Right lung (tissue), 2 donors: ENCODE measurements at regions not wholly inside any gene's neighbourhood (a gene's known extent, or its start where the extent isn't known, plus 50 kb on each side); places are given as distances from the start of the nearest gene placed in this dataset.

ENCODE experiments used
- DNase-seq, 2 donors: peaks; one replicate each; pipeline ENCODE4 v3.0.0-alpha.2; 2013

DNA sequence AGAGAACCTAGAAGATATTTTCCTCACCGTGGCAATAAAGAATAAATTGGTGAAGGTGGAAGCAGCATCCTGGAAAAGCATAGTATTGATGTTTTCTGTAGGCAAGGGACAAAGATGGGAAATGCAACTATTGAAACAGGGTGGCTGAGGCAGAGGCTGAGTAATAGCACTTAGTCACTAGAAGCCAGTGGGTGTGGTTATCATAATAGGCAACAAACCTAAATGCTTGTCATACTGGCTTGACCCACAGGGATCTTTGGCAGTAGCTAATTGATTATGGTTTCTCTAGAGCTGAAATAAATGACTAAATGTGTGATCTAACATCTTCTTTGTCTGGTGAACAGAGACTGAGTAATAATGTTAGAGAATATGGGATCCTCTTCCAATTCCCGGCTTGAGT lies 353.6 kb upstream of the RPS6KA3 start:
- no peak for DNase-seq

DNA sequence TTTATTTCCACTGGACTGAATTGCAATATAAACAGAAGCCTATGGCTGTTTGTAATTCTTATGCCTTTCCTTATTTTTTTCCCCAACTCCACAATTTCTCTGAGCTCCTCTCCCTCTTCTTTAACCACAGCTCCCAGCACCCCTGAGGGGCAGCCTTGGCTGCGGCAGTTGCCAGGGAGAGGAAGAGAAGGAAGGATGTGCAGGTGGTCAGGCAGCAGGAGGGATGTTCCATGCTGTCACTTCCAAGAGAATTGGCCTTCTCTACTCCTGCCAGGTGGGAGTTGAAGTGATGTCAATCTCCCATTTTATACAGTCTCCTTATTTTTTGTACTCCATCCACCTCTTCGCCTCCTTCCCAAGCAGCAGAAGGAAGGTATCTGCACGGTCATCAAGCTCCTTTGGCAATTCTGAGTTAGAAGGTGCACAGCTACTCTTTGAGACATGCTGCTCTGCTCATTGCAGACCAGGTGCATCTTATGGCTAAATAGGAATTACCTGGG lies 343.3 kb upstream of the RPS6KA3 start:
- no peak for DNase-seq

DNA sequence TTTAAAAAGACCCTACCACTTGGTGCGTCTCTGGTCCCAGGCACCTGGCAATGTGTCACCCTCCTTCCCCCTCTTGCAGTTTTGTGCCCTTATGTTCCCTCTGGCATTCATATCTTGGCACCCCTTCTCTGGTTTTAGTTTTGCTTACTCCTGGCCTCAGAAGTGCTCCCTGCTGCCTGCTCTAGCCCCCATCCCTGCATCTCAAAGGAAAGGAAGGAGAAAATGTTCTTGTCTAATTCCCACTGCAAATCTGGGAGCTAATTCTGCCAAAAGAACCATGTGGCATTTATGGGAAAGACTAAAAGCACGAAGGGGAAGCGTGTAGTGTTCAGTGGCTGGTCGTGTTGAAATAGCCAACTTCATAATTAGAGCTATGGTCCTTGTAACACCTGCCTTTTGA lies 340.1 kb upstream of the RPS6KA3 start:
- DNase-seq, result no peak

DNA sequence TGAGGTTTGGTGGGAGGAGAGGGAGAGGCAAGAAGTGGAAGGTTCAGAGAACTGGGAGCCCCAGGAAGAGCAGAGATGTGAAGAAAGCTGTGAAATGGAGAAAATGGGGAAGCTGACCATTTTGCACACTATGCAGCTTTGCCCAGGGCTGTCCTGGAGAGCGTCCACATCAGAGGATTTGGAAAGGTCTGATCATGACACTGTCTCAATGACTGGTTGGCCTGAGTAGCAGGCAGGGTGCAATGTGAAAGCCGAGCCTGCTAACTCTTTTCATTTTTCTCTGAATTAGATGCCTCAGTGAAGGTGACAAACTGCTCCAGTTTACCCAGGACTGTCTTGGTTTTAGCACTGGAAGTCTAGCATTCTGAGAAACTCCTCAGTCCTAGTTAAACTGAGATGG lies 330.1 kb upstream of the RPS6KA3 start:
- DNase-seq, result no peak

DNA sequence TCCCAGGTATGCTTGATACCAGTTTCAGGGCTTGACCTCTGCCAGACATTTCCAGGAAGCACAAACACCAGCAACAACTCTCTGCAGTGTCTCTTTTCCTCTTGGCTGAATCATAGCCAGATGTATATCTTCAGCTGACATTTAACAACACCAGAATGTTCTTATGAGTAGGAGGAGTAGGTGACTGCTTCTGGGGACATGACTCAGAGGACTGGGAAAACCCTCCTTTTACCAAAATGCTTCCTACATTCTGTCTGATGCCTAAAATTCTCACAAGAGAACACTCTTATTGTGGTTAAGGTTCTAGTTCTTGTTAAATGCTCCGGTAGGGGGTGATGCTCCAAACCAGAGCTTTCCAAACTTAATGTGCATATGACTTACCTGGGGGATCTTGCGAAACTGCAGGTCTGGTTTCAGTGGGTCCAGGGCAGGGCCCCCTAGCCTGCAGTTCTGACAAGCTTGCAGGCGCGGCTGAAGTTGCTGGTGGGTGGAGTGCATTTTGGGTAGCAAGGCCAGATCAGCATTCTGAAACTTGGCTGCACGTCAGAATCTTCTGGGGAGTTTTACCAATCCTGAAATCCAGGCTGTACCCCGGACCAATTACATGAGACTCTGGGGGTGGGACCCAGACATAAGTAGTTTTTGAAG lies 329.3 kb upstream of the RPS6KA3 start:
- DNase-seq, result no peak

DNA sequence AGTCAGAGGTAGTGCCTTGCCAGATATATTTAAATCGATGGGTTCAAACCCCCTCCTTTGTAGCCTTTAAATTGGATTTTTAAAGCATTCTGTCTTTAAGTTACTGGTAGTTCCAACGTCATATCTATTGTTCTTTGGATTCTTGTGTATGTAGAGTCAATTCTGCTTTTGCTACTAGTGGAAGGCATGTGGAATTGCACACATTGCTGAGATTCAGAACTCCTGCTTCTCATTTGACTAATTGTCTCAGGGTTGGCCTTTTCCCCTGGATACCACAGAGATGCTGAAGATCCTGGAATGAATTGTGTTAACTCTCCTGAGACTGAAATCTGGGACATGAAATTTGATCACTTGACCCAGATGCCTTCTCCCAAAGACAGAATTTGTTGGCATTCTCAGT lies 328.3 kb upstream of the RPS6KA3 start:
- DNase-seq, result no peak

DNA sequence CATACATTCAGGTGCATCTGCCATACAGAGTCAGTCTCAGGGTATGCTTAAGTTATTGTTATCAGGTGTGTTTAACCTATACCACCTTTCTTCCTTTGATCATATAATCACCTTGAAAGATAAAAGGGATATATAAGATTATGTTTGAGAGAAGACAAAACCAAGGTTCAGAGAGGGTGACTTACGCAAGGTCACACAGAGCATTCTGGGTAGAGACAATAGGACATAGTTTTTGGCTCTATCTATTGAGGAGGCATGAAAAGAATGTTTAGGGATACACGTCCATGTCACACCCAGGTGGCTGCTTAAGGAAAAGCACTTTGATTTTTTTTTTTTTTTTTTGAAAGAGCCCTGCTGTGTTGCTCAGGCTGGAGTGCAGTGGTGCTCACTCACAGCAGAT lies 327.1 kb upstream of the RPS6KA3 start:
- DNase-seq, result no peak

DNA sequence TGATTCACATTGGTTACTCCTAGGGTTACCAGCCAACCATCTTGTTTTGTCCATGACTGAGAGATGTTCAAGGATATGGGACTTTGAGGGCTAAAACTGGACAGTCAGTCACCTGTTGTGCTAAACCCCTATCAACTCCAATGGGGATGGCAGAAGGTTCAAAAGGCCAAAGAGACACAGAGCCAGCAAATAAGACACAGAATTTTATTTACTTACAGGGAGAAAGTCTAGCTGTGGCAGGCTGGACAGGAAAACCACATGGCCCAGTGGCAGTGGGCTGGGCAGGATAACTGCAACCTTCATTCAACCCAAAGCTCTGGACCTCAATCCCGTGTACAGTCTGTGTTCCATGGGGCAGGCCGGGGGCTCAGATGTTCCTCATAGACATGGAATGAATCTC lies 326.7 kb upstream of the RPS6KA3 start:
- no peak for DNase-seq

DNA sequence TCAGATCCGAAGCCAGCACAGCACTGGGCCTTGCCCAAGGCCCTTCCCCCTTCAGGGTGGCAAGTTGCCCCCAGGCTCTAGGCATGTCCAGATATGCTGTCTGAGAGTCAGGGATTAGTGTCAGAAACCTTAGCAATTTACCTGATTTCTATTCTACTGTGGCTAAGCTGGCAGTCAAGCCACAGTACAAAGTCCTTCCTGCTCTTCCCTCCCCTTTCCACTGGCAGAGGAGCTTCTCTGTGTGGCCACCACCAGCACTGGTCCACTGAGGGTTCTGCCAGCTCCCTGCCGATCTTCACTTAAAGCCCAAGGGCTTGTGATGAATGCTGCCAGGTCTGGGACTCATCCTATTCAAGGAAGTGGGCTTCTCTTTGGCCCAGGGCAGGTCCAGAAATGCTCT lies 324.5 kb upstream of the RPS6KA3 start:
- no peak for DNase-seq

DNA sequence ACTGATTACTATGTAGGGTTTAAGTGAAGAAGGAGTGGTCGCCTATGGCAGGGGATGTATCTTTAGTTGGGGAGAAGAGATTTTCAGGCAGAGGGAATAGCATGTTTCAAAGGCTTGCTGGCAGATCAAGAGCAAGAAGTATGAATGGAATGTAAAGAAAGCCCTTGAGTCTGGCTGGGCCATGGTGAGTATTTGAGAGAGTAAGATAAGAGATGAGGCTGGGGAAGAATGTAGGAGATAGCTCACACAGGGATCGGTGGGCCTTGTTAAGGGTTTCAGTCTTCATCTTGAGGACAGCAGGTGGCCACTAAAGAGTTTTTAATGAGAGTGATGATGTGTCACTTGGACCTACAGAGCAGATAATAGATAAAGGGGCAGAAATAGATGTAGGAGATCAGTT lies 319.1 kb upstream of the RPS6KA3 start:
- no peak for DNase-seq

DNA sequence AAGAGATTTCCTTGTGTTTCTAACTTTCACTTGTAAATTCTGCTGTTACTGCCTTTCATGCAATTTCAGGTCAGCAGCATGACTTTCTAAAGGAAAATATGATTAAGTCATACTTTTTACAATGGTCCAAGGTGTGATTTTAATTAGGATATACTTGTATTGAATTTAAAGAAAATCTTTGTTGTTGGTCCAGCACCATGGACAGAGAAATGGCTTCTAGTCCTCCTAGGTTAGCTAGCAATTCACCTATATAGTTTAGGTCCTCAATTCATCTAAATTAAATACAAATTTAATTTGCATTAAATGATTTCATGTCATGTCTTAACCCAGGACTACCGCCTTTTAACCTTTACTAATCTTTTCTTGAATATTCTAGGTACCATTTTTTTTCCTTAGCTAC lies 304.9 kb upstream of the RPS6KA3 start:
- DNase-seq, result no peak

DNA sequence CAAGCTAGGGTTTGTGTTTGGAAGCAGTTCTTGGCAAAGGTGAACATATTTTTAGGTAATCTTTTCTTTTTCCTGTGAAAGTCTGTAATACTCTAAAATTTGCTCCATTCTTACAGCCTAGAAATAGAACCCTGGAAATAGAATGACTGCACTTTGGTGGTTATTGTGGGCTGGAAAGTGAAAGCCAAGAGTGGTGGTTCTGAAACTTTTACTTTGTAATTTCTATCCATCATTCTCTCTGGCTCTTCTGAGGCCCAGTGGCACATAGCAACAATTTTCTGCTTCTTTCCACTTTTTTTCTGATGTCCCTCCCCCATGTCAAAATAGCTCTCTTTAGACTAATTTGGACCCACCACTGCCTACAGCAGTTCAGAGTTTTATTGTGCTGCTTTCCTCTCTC lies 300.4 kb upstream of the RPS6KA3 start:
- DNase-seq, result no peak

DNA sequence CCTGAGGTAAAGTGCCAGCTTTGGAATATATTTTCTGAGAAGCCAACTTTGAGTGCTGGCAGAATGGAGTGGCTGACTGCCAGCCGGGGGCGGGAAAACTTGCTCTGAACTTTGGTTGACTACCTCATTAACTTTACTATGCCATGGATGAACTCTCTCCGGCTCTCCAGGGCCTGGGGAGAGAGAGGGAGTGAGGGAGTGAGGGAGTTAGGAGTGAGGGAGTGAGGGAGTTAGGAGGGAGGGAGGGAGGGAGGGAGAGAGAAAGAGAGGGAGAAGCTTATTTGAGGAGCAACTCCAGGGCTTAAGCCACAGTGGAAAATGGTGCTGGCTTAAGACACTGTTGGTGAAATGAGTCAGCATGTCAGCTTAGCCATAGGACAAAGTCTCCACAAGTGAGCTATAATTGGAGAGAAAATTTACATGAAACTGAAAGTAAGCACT lies 280.9 kb upstream of the RPS6KA3 start:
- DNase-seq, result no peak

DNA sequence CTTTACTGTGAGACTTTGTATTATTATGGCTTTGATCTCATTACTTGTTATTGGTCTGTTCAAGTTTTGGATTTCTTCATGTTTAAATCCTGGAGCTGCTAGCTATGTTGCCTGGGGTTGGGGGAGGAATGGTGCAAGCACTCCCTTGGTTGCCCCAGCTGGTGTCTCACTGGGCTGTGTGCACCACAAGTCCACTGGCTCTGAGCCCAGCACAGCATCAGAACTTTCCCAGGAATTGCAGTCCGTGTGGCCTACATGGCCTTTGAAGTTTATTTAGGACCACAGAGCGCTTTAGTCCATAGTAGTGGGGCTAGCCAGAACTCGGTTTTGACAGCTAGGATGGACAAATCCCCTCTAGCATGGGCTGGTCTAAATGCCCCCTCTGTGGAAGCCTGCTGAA lies 278.8 kb upstream of the RPS6KA3 start:
- DNase-seq, result no peak

DNA sequence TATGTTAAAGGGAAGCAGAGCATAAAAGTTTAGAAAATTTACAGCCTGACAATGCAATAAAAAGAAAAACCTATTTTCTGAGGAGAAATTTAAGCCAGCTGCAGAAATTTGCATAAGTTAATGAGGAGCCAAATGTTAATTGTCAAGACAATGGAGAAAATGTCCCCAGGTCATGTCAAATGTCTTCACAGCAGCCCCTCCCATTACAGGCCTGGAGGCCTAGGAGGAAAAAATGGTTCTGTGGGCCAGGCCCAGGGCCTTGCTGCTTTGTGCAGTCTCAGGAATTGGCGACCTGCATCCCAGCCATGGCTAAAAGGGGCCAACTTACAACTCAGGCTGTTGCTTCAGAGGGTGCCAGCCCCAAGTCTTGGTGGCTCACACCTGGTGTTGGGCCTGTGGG lies 275.4 kb upstream of the RPS6KA3 start:
- DNase-seq, result no peak

DNA sequence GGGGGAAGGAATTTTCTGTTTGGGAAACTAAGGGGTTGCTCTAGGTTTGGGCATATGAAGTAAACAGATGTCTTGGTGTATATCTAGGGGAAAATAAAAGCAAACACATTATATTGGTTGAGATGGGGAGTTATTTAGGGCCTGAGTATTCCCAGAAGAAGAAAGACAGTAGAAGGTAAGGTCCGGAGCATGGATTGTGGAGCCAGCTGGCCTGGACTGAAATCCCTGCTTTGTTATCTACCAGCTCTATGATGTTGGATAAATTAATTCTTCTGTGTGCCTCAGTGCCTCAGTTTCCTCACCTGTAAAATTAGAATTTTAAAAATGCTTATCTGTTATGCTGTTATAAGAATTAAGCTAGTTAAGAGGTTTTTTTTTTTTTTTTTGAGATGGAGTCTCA lies 272.3 kb upstream of the RPS6KA3 start:
- no peak for DNase-seq

DNA sequence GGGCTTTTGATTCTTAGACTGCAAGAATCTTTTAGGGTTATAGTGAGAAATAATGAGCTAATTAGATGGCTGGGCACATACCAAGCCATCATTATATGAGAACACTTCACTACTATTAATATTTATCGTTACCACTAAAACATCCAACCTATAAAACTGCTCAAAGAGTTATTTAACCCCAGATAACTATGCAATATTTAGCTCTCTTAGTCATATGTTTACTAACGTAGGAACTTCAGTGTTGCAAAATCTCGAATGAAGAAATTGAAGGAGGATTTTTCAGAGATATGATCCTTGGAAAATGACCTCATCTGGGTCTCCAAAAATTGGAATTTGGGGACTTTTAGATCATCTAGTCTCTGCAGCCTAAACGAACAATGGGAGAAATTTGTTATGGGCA lies 265.0 kb upstream of the RPS6KA3 start:
- no peak for DNase-seq

DNA sequence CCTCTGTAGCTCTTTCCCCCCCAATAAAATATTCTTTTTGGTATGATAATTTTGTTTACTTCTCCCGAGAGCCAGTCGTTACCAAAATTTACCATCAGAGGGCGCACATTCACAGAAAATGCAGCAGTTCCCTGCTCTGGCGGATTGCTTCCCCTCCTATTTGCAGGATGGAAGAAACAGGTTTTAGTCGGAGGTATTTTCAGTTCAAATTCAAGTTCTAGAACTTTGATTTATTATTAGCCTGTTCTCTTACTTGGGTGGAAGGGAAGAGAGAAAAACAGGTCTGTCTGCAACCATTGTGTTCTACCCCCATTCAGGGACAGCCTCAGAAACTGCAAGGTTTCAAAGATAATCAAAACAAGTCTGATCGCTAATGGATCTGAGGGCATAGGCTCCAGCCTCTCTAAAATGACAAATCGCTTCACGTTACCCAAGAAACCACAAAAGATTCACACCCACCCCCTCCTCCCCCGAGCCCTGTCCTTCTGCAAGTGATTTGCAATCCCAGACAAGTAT lies 263.8 kb upstream of the RPS6KA3 start:
- DNase-seq, result peak; percentile 36 to 44

DNA sequence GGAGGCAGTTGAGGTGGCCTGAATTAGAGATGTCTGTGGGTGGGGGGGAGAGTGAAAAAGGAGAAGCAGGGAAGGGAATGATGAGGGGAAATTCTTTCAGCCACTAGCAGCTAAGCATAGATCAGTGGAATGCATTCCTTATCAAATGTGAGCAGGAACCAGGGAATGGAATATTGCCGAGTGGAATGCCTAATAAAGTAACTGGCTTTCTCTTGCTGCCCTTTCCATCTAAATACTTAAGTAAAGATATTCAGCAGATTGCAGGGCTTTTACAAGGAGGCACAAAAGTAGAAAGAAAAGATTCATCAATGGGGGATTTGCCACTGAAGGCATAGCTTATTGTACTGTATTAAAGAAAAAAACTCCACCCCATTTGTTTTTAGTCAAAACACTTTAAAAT lies 263.0 kb upstream of the RPS6KA3 start:
- no peak for DNase-seq

DNA sequence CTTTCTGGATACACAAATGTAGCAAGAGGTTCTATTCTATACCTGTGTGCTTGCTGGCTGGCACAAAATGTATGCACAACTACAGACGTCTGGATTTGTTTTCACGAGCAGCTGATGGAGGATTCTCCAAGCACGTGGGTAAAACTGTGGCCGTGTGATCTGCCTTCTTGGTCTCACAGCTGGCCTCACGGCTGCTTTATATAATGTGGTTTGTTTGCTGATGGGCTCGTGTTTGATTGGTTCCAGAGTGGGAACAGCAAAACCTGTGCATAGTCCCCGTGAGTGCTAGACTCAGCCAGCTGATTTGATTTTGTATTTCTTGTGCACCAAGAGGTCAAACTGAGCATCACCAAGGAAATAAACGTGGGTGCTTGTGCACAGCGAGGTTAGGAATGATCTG lies 262.6 kb upstream of the RPS6KA3 start:
- no peak for DNase-seq

DNA sequence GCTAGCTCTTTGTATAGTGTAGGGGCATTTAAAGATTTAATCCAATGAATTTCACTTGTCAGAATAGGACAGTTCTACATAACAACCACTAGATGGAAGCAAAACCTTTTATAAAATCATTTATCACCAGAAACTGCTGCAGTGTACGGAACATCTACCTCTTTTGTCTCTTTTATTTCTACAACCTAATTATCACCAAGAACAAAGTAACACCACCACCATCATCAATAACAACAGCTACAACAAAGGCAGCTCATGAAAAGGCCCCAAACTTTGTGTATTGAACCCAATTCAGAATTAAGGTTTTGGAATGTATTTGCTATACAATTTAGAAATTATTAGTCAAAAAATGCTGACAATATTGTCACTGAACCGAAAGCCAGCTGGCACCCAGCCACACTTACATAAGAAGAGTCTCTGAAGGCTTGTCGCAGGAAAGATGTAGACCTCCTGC lies 260.9 kb upstream of the RPS6KA3 start:
- DNase-seq, result peak; percentile 25 to 39

DNA sequence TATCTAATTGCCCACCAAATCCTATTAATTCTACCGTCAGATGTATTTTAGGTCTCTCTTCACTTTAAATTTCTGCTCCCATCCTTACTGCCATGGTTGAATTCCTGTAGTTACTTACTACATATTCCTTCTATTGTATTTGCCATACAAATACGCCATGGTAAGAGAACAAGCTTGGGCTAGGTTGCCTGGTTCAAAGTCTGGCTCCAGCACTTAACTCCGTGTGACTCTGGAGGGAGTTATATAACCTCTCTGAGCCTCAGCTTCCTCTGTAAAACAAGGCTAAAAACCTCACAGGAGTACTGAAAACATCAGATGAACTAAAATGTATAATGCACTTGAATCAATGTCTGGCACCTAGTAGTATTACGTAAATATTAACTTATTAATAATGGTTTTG lies 260.3 kb upstream of the RPS6KA3 start:
- DNase-seq, result no peak

DNA sequence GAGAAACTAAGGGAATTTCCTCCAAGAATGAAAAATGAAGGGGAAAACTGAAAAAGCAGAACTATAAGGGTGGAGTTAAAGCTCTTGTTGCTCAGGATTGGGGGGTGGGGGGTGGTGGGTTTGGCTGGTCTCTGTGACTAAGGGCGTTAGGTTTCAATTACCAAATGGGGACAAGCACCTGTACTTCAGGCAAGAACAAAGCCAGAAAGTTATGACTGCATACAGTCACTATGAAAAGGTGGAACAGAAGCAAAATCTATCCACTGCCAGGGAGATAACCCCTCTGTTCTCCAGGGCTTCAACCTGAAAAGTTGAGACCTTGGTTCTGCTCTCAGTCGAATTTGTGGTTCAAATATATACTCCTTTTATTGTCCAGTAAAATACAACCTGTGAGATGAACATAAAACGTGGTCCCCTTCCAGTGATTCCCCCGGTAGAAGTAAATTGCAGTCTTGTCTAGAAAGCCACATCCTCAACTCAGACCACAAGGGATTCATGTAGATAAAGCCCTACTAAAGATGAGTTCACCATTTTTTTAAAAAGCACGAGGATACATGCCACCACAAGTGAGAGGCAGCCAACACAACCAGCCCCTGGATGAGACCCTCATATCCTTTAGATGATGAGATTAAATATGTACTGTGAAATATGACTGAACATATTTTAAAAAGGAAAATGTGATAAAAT lies 257.1 kb upstream of the RPS6KA3 start:
- no peak for DNase-seq

DNA sequence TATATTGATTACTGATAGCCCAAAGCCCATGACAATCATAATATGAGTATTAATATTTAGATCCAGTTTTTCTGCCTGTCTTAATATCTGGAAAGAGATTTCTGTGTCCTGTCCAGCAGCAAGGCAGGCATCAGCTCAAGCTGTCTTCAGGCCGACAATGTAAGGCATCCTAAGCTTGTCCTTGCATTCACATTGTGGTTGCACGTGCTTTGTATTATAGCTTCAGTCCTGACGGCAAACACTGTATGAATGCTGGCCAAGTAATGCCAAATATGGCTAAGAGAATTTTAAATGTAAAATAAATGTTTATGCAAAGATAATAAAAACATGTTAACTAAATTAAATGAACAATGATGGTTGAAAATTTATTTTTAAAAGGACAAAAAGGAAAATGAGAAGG lies 255.7 kb upstream of the RPS6KA3 start:
- no peak for DNase-seq
